ENCODE measurements at regions not wholly inside any gene's neighbourhood (a gene's known extent, or its start where the extent isn't known, plus 50 kb on each side); places are given as distances from the start of the nearest gene placed in this dataset.

- TF ChIP-seq CTCF (IDR thresholded peaks at IDR 0.05): no peak
- TF ChIP-seq POLR2A (IDR thresholded peaks at IDR 0.05): no peak
Measured at GRCh38 chr4:125003840-125004239, 291.3 kb upstream of the ANKRD50 start.

All from testis (tissue), 2 donors.